GM12878 (cell line): ENCODE measurements at regions not wholly inside any gene's neighbourhood (a gene's known extent, or its start where the extent isn't known, plus 50 kb on each side); places are given as distances from the start of the nearest gene placed in this dataset.

Experiments used
- ATAC-seq: fragments of 200-7000 bp; cut with Tn5 transposase; 3 replicates; pipeline ENCODE4 v1.9.1; 2020; ENCODE audit warnings: mild to moderate bottlenecking, moderate library complexity
- BruUV-seq: library from RNA; stranded (reverse); fragments of 400-500 nt; replicated peaks from 2 replicates; lab custom pipeline; 2021; lab: Mats Ljungman, UMichigan
- CTCF ChIA-PET: fragments of 300-600 bp; sonication (Branson Sonifier 250); formaldehyde crosslinking; extraction: SDS; loops from one replicate; lab custom pipeline; 2021; ENCODE audit warnings: inconsistent platforms; lab: Yijun Ruan, JAX
- POLR2A ChIA-PET: fragments of 350-600 bp; formaldehyde crosslinking; extraction: SDS; loops from one replicate; lab custom pipeline; 2021; ENCODE audit warnings: inconsistent platforms; lab: Charles Lee
- RAD21 ChIA-PET: fragments of 300-600 bp; sonication (Branson Sonifier 250); formaldehyde crosslinking; loops from one replicate; lab custom pipeline; 2023; ENCODE audit warnings: antibody characterized with exemption; ENCODE audit not compliant: unreplicated experiment; lab: Charles Lee
- SMC1A ChIA-PET: fragments of 300-600 bp; sonication (Branson Sonifier 250); formaldehyde crosslinking; loops from one replicate; lab custom pipeline; 2023; ENCODE audit not compliant: unreplicated experiment, uncharacterized antibody; lab: Charles Lee
- DNase-seq: peaks from one replicate; pipeline ENCODE4 v3.0.0-alpha.2; 2011; ENCODE audit warnings: low read depth, low spot score
- FAIRE-seq: peaks from 3 replicates; lab custom pipeline; 2011; peaks lifted over from hg19 to GRCh38; lab: Jason Lieb, UNC
- H2AFZ ChIP-seq: 2 replicates; pipeline ENCODE4 v1.6.0; 2011; ENCODE audit warnings: low read depth, low read length, control low read depth; ENCODE audit not compliant: control insufficient read depth
- H3K27ac ChIP-seq: 2 replicates; pipeline ENCODE4 v1.5.1; 2011; ENCODE audit warnings: control low read depth; ENCODE audit not compliant: control insufficient read depth, insufficient read depth
- H3K27me3 ChIP-seq, 2 experiments: replicated peaks in 1 of 2; 2 replicates each; pipeline versions ENCODE4 v1.6.0 to v1.6.1; 2011; ENCODE audit warnings: low read length in 1 of 2; ENCODE audit not compliant: control insufficient read depth in 2 of 2, insufficient read depth in 2 of 2
- H3K36me3 ChIP-seq, 2 experiments: 2 replicates each; pipeline ENCODE4 v1.5.1; 2011; ENCODE audit warnings: low read length in 1 of 2; ENCODE audit not compliant: control insufficient read depth in 2 of 2, insufficient read depth in 2 of 2
- H3K4me1 ChIP-seq: 2 replicates; pipeline ENCODE4 v1.6.1; 2011; ENCODE audit warnings: mild to moderate bottlenecking, low read length, moderate library complexity, mixed read lengths; ENCODE audit not compliant: control insufficient read depth, insufficient read depth
- H3K4me2 ChIP-seq: 2 replicates; pipeline ENCODE4 v1.6.0; 2011; ENCODE audit warnings: control low read depth; ENCODE audit not compliant: control insufficient read depth, insufficient read depth
- H3K4me3 ChIP-seq: fragments of 200-600 bp; sonication (generic); 2 replicates; pipeline ENCODE4 v1.5.1; 2016
- H3K79me2 ChIP-seq: 2 replicates; pipeline ENCODE4 v1.6.0; 2011; ENCODE audit warnings: low read length; ENCODE audit not compliant: control insufficient read depth, insufficient read depth
- H3K9ac ChIP-seq: 2 replicates; pipeline ENCODE4 v1.8.0; 2011; ENCODE audit warnings: low read length, control low read depth, mixed read lengths; ENCODE audit not compliant: control insufficient read depth, insufficient read depth
- H3K9me3 ChIP-seq: replicated peaks from 3 replicates; pipeline ENCODE4 v1.5.1; 2011; ENCODE audit warnings: mild to moderate bottlenecking, low read length; ENCODE audit not compliant: control insufficient read depth, insufficient read depth
- H4K20me1 ChIP-seq: 2 replicates; pipeline ENCODE4 v1.6.0; 2011; ENCODE audit not compliant: control insufficient read depth, insufficient read depth
- NFYB ChIP-seq: IDR thresholded peaks from 2 replicates; pipeline ENCODE4 v1.6.1; 2011; ENCODE audit warnings: low read depth, mild to moderate bottlenecking, low read length, improper control_type of control experiment, moderate library complexity; ENCODE audit not compliant: insufficient read depth
- RAD21 ChIP-seq: IDR thresholded peaks from 2 replicates; pipeline ENCODE4 v1.6.1; 2011; ENCODE audit warnings: mild to moderate bottlenecking, low read depth, low read length, moderate library complexity; ENCODE audit not compliant: insufficient read depth
- RUNX3 ChIP-seq: IDR thresholded peaks from 2 replicates; pipeline ENCODE4 v1.6.1; 2012; ENCODE audit warnings: low read length, inconsistent platforms
- SMC3 ChIP-seq: IDR thresholded peaks from 2 replicates; pipeline ENCODE4 v1.6.1; 2011; ENCODE audit warnings: low read length, improper control_type of control experiment, borderline replicate concordance
- ZBED1 ChIP-seq: IDR thresholded peaks from 2 replicates; pipeline ENCODE4 v1.6.1; 2016; ENCODE audit warnings: borderline replicate concordance
- WGBS: methylation state at CpG from one replicate; pipeline ENCODE4 v1.1.6; 2016; ENCODE audit warnings: low lambda C conversion rate; ENCODE audit not compliant: insufficient replicate concordance, insufficient coverage; ENCODE audit errors: missing lambda C conversion rate; 5-methylcytosine and 5-hydroxymethylcytosine counted together
- in situ Hi-C: fragments of 300-500 bp; cut with MboI; formaldehyde crosslinking; loops from 9 replicates; pipeline ENCODE4 v1.14.3; 2018; ENCODE audit warnings: mixed read lengths
- intact Hi-C: fragments of 100-400 bp; cut with micrococcal nuclease; formaldehyde crosslinking; loops from one replicate; pipeline ENCODE4 v1.14.2; 2022; ENCODE audit not compliant: unreplicated experiment
- TF ChIP-seq, protein P1 (sequence below), 3 experiments: IDR thresholded peaks in 2 of 3; conservative IDR thresholded peaks in 1 of 3; 2 replicates each; pipeline ENCODE4 v1.5.1; 2011; ENCODE audit warnings: low read depth in 3 of 3, low read length in 3 of 3, mild to moderate bottlenecking in 3 of 3, control low read depth in 2 of 3, moderate library complexity in 2 of 3, inconsistent platforms in 1 of 3, mixed read lengths in 1 of 3; ENCODE audit not compliant: control insufficient read depth in 2 of 3, insufficient read depth in 1 of 3; ENCODE audit errors: extremely low read depth in 1 of 3

DNA sequence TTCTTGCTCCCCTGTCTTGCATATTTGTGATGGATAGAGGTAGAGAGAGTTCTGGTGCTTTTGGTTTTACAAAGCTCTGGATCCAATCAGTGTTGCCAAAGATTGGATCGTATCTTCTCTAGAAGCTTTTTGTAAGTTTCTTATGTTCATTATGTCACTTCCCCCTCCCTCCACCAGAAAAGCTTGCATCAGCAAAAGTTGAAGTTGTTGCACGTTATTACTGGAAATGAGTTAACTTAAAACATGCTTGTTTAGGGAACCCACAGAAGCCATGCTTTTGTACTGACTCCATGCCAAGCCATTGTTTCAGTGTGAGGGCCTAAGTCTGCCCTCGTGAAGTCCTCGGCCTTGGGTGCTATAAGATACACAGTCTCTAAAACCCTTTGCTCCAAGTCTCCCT lies 186.5 kb downstream of the ERCC6L2 start (continued):
- TF ChIP-seq ZBED1: no peak

DNA sequence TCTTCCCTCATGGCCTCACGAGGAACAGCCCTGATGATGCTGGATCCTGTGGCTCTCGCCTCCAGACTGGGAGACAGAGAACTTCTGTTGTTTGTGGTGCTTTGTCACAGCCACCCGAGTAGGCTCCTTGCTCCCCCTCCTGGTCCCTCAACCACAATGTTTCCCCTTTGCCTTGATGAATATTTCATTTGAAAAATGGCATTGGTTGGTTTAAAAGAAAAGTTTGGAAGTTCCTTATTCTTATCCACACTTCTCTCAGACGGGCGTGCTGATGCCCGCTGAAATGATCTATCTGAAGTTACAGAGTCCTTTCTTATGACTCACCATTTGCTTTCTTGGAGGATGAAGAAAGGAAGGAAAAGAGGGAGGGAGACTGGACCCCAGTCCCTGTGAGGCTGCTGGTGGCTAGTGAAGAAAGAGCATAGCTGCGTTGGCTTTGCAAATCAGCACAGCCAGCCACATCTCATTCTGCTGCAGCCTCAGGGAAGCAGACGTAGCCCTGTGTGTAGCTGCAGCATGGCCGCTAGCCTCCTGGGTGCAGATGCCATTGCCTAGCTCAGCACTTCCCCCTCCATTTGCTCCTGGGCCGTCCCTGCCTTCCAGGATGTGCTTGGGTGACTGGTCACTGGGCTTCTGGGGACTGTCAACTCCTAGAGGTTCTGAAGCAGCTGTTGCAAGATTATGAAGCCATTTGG lies 185.9 kb downstream of the ERCC6L2 start:
- Histone ChIP-seq H3K27me3 (no peaks in the 10 kb centered on the region; a peak in 1 of 4 replicates), H3K9ac (no peak overlapping the region), H3K9me3 (no peaks in the 10 kb centered on the region; the same call in 2 of the 3 replicates), H3K79me2 (no peaks in the 10 kb centered on the region), H3K4me3 (no peak overlapping the region), H2AFZ (no peak overlapping the region), H3K36me3 (no peaks in the 10 kb centered on the region), H4K20me1 (no peaks in the 10 kb centered on the region), H3K4me2 (no peak overlapping the region), H3K4me1 (no peaks in the 10 kb centered on the region), H3K27ac (no peak overlapping the region)
- ATAC-seq: peak; percentile 48; the same call in 1 of the 3 replicates
- intact Hi-C loops (loop anchor here (10.0 kb wide), 1 partner anchor 153 kb away; no protein-coding TSS in a partner anchor), in situ Hi-C loops (no loop called here)
- no TSS peak for BruUV-seq
- ChIA-PET RAD21 (no interaction called here), SMC1A (no interaction called here), CTCF (interaction anchor here (0.7 kb wide), 1 partner anchor 464 kb away, joined by 3 read pairs; no protein-coding TSS in a partner anchor), POLR2A (no interaction called here)
- FAIRE-seq: no peak
- TF ChIP-seq, protein P1, sequence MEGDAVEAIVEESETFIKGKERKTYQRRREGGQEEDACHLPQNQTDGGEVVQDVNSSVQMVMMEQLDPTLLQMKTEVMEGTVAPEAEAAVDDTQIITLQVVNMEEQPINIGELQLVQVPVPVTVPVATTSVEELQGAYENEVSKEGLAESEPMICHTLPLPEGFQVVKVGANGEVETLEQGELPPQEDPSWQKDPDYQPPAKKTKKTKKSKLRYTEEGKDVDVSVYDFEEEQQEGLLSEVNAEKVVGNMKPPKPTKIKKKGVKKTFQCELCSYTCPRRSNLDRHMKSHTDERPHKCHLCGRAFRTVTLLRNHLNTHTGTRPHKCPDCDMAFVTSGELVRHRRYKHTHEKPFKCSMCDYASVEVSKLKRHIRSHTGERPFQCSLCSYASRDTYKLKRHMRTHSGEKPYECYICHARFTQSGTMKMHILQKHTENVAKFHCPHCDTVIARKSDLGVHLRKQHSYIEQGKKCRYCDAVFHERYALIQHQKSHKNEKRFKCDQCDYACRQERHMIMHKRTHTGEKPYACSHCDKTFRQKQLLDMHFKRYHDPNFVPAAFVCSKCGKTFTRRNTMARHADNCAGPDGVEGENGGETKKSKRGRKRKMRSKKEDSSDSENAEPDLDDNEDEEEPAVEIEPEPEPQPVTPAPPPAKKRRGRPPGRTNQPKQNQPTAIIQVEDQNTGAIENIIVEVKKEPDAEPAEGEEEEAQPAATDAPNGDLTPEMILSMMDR (IDR thresholded peaks at IDR 0.05 in 2 of 3, conservative IDR thresholded peaks at IDR 0.05 in 1 of 3; ENCODE audit: control insufficient read depth in 2 of 3, extremely low read depth in 1 of 3, insufficient read depth in 1 of 3, low read depth in 3 of 3, low read length in 3 of 3): peak; percentile 25 to 44 (median 30); a peak in 4 of 6 replicates
- peak; percentile 69 for TF ChIP-seq RAD21
- peak; percentile 55; the same call in 1 of the 2 replicates for TF ChIP-seq SMC3
- TF ChIP-seq RUNX3: peak; percentile 62
- no peak for TF ChIP-seq NFYB
- no peak for DNase-seq
- WGBS: 19% methylated on average over 10 of the region's 10 CpGs
